DMS79 (cell line): ENCODE measurements at regions not wholly inside any gene's neighbourhood (a gene's known extent, or its start where the extent isn't known, plus 50 kb on each side); places are given as distances from the start of the nearest gene placed in this dataset.
"Not testable (repeated sequence)": the region's sequence is repeated elsewhere in the genome, so short reads cannot be mapped to it uniquely, and the experiment has no call there.

ENCODE experiments used
- DNase-seq: peaks from one replicate; lab custom pipeline; 2025; lab: John Stamatoyannopoulos, UW

GRCh38 chr9:21695443-21695842 lies 107.0 kb upstream of the MTAP start:
- no peak for DNase-seq

- no peak for DNase-seq
Measured at GRCh38 chr9:21695874-21696341, 106.5 kb upstream of the MTAP start.

DNA sequence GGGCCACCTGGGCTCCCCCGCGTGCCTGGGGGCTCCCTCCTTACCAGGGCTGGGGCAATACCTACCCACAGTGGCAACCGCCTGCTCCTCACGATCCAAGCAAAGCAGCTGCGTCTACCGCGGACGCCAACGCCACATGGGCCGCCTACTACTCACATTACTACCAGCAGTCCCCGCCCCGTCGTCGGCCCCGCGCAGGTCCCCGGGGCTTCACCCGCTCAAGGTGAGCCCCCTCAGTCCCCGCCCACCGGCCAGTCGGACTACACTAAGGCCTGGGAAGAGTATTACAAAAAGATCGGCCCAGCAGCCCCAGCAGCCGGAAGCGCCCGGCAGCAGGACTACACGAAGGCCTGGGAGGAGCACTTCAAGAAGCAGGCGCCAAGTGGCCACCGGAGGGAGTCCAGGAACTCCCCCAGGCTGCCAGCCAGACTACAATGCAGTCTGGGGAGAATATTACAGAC lies 106.0 kb upstream of the MTAP start:
- no peak for DNase-seq

GRCh38 chr9:21708260-21708711 lies 94.2 kb upstream of the MTAP start:
- no peak for DNase-seq

- DNase-seq: no peak
Measured at GRCh38 chr9:21708856-21709255, 93.6 kb upstream of the MTAP start.

- DNase-seq: no peak
Measured at GRCh38 chr9:21709464-21710058, 92.9 kb upstream of the MTAP start.

GRCh38 chr9:21710548-21711191 lies 91.8 kb upstream of the MTAP start:
- DNase-seq: no peak

DNA sequence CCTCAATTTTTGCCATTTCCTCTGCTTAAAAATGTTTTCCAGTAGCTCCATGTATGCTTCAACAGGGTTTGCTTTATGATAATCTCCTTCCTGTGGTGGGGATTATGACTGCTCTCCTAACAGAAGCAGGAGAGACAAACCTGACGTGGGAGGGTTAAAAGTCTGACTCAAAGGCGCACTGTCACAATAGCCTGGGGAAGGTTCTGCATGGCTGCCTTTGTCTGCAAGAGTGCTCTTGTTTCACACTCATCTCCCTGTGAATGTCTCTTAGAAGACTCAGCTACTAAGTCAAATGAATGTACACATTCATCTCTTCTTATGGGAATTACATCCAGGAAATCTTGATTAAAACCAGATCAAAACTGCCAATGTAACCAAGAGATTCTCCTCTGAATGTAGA lies 90.9 kb upstream of the MTAP start:
- no peak for DNase-seq

DNA sequence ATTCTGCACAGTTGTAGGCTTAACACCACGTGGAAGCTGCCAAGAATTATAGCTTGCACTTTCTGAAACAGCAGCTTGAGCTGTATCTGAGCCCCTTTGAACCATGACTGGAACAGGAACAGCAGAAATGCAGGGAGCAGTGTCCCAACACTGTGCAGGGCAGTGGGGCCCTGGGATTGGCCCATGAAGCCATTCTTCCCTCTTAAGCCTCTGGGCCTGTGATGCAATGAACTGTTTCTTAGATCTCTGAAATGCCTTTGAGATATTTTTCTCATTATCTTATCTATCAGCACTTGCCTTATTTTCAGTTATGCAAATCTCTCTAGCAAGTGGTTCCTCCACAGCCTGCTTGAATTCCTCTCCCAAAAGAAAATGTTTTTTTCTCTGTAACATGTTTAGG lies 87.0 kb upstream of the MTAP start:
- DNase-seq: no peak

DNA sequence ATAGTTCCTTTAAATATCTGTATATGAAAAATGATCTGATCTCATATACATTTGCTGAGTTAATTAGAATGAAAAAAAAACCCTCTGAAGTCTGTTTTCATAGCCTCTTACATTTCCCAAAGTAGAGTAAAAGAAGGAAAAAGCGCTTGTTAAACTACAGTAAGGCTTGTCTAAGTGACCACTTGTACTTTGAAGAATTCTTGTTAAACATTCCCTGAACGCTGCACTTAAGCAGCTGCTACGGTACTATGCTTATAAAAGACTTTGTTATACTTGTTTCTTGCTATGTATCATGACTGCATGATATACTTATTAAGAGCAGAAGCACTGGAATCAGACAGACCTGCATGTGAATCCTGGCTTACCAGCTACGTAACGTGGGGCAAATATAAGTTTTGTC lies 81.7 kb upstream of the MTAP start:
- DNase-seq: no peak

GRCh38 chr9:21727411-21727810 lies 75.0 kb upstream of the MTAP start:
- not testable (repeated sequence) for DNase-seq

DNA sequence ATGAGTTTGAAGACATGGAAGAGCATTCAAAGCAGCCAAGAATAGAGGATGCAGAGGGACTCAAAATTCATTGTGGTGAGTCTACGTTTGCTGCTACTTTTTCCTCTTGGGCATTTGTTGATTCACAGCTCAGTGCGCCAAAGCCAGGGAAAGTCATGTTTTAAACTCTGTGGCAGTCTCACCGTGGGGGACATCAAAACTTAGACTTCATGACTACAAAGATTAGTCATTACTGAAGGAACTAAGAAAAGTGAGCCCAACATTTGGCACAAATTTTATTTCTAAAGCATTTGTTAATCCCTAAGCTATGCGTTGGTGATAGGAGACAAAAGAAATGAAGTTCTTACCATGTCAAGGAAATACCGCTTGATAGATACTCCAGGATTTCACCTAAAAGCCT lies 73.7 kb upstream of the MTAP start:
- no peak for DNase-seq

GRCh38 chr9:21729648-21730047 lies 72.8 kb upstream of the MTAP start:
- DNase-seq: no peak

GRCh38 chr9:21730899-21731298 lies 71.5 kb upstream of the MTAP start:
- no peak for DNase-seq

DNA sequence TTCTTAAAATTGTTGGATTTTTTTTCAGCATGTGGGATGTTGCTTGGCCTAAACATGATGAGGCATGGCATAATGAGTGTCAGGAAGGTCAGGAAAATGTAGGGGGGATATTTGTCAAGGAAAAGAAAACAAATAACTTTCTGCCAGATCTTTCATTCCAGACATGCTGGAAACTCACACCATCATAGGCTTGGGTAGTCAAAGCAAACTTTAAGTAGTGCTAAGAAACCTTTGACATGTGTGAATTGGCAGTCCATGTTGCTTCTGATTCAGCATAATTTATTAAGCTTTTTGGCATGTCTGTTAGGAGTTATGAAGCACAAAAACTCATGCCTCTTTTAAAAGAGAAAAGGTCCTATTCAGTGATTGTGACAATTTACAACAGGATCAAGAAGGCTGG lies 61.3 kb upstream of the MTAP start:
- no peak for DNase-seq

DNA sequence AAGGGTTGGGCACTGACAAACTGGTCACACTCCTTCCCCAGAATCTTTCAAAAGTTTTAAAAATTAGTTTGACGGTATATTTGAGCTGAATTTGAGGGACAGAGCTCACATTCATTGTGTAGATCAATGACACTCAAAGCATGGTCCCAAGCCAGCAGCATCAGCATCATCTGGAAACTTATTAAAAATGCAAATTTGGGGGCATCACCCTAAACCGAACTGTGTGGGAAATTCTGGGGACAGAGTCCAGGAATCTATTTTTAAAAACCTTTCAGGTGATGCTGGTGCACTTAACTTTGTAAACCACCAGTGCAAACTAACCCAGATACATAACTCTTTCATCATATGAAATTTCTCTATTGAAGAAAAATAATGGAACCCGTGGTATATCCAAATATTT lies 58.1 kb upstream of the MTAP start:
- DNase-seq: no peak

GRCh38 chr9:21744841-21745240 lies 57.6 kb upstream of the MTAP start:
- DNase-seq: no peak

GRCh38 chr9:21746550-21746949 lies 55.9 kb upstream of the MTAP start:
- DNase-seq: no peak

DNA sequence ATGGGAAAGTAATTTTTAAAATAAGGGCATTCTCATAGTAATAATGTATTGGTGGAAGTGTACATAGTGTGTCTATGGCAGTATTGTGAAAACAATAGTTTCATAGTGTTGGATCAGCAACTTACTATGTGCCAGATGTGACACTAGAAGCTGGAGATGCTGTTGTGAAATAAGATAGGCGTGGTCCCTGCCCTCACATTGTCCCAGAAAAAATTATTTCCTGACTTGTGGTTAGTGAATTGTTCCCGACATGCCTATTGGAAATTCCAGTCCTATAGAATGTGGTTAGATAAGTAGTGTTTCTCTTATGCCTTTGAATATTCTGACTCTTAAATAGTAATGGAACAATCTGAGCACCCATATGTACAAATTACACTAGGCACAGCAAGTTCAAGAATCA lies 55.3 kb upstream of the MTAP start:
- DNase-seq: no peak

DNA sequence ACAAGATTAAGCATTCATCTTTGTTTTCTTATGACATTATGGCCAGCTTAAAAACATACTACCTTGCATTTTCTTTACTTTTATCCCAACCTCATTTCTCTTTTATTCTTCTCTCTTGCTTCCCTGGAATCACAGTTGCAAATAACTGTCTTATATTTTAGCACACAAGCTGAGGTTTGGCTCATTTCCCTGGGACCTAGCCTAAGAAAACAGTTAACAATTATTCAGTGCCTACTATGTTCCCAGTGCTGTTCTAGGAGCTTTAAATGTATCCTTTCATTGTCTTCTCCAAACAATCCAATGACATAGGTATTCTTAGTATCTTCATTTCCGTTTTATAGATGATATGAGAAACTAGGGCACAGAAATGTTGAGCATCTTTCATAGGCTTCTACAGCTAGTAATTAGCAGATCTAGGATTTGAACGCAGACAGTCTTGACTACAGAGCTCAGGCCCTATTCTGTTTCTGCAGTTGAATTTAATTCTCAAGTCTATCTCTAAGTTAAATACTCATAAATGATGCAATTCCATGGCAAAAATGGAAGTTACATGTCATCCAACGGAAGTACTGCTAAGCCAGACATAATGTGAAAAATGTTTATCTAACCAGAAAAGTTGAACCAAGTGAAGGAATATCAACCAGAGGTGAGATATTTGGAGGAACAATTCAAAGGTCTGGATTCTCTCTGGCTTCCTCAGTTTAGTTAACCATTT lies 52.3 kb upstream of the MTAP start:
- no peak for DNase-seq

DNA sequence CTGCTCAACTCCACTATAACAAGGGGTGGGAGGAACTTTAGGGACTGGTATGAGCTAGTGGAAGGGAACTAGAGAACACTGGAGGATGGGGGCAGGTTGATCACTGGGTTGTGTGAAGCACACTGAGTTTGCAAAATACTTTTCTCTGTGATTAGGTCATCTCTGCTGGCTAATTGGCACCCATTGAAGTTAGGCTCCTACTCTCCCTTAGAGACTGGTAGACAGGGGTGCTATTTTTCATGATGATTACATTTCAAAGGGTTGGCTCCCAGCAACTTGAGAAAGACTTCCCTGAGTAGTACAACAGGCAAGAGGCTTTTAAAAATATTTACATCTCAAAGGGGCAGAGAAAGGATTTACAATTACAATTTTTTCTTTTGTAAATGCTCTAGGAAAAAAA lies 50.4 kb upstream of the MTAP start:
- no peak for DNase-seq
